A549 (cell line): ENCODE measurements at regions not wholly inside any gene's neighbourhood (a gene's known extent, or its start where the extent isn't known, plus 50 kb on each side); places are given as distances from the start of the nearest gene placed in this dataset.

Experiments used
- BCL3 ChIP-seq: fragments of >200 bp; sonication (Bioruptor Twin); formaldehyde crosslinking; IDR thresholded peaks from 3 replicates; pipeline ENCODE4 v1.6.1; 2016
- CTCF ChIP-seq: fragments of >200 bp; sonication (Bioruptor Twin); formaldehyde crosslinking; IDR thresholded peaks from 3 replicates; pipeline ENCODE4 v1.5.1; 2016
- NR3C1 ChIP-seq: fragments of >200 bp; sonication (Bioruptor Twin); formaldehyde crosslinking; IDR thresholded peaks from 3 replicates; pipeline ENCODE4 v1.6.1; 2017
- POLR2A ChIP-seq: IDR thresholded peaks from 2 replicates; pipeline ENCODE4 v1.6.1; 2012; ENCODE audit warnings: mild to moderate bottlenecking, low read length

GRCh38 chr17:6195123-6195522 lies 124.9 kb downstream of the WSCD1 start:
- TF ChIP-seq NR3C1 (no peak), POLR2A (no peak), CTCF (no peak), BCL3 (no peak)
